GM18519 (cell line): ENCODE measurements at regions not wholly inside any gene's neighbourhood (a gene's known extent, or its start where the extent isn't known, plus 50 kb on each side); places are given as distances from the start of the nearest gene placed in this dataset.
A peak's percentile ranks its signal among the peaks of the same experiment; 100 is the strongest.

Experiments used
- ATAC-seq: cut with Tn5 transposase; IDR thresholded peaks from one replicate; pipeline ENCODE4 v1.9.1; 2021; ENCODE audit warnings: mild to moderate bottlenecking, moderate library complexity; ENCODE audit not compliant: unreplicated experiment, low FRiP score

DNA sequence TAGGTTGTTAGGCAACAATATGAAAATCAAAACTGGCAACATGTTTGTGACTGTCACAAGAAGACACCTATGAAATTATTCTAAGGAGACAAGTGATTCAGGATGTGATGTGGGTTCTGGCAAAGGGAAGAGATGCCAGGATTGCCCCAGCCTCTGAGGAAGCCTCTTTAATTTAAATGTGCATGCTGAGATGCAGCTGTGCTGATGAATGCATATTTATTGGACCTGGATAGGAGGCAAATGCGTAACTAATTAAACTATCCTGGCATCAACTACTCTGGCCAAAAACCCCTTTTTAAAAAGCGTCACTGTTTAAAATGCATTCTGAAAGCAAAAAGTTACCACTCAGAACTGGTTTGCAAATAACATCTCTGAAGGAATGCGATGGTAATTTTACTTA lies 176.5 kb upstream of the DPH6 start:
- ATAC-seq, result no peak

DNA sequence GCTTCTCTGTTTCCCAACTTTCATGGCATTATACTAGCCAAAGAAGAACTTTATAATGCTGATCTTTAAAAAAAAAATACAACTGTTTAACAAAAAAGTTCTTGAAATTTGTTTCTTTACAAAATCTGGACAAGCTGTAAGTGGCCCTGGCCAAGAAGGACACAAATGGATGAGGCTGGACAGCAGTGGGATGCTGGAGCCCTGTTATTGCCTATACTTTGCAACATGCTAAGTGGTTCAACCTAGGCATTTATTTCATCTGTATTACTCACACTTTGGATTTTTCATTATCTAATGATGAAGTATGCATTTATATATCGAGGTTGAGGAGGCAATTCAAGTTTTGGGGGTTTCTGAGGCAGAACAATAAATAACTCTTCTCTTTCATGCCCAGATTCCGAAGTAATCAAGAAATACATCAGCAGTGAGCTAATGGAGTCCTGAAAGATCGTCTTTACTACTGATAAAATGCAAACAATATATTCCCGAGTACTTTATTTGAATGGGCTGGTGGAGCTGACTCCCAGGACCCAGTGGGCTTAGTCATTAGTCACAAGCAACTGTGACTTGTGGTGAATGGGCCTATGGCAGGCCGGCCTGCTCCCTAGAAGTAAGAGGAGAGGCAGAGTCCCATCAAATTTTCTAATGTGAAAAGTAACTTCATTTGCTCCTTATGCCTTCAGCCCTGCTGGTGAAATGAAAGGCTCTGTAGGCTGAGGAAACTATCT lies 177.3 kb upstream of the DPH6 start:
- ATAC-seq, result no peak

DNA sequence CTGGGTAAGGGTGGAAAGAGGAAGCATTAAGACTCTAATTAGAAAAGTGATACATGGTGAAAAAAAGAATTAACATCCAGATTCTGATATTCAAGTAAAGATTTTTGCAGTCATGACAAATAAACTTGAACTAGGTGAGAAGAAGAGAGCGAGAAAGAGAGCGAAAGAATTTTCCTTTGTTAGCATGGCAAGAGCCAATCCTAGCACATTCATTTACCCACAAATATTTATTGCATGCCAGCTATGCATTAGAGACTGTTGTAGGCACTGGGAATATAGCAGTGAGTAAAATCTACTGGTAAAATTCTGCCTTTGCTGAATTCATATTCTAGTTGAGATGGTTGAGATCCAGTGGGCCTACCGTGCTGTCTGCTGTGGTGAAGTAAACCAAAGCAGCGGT lies 177.9 kb upstream of the DPH6 start:
- ATAC-seq, result no peak

DNA sequence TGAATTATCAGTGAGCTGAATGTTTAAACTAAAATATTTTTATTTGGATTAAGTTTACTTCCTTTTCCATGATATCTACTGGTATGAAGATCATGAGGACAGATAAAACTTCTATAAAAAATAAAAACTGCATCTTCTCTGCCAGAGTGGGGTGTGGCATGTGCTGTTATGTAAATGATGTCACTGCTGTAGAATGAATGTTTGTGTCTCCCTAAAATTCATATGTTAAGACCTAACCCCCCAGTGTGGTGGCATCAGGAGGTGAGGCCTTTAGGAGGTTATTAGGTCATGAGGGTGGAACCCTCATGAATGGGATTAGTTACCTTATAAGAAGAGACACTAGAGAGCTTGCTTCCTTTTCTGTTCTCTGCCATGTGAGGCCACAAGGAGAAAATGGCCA lies 178.7 kb upstream of the DPH6 start:
- ATAC-seq, result no peak

DNA sequence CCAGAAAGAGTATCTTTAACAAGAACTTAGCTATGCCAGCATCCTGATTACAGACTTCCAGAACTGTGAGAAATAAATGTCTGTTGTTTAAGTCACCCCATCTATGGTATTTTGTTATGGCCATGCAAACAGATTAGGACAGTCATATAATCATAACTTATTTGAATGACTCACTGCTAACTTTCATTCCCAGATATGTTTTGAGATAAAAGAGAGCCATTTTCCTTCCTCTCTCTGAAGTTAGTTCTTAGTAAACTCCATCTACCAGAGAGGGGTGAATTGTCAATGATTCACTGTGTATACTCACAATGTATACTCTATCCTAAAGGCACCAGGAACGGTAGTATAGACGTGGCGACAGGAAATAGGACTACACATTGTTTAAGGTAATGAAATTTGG lies 179.4 kb upstream of the DPH6 start:
- no peak for ATAC-seq

DNA sequence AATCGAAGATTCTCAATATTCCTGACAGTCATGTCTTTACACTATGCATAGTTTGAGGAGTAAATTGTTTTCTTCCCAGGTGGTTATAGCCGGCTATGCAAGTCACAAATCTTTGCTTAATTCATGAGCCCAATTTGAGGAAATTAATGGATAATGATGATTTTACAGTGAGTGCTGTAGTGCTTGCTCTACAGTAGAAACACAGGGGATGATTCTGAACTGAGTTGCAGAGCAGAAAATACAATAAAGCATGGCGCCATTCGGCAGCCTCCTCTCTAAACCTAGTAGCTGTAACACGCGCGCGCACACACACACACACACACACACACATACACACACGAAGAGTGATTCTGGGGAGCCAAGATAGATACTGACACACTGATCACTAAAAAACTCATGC lies 181.7 kb upstream of the DPH6 start:
- no peak for ATAC-seq

DNA sequence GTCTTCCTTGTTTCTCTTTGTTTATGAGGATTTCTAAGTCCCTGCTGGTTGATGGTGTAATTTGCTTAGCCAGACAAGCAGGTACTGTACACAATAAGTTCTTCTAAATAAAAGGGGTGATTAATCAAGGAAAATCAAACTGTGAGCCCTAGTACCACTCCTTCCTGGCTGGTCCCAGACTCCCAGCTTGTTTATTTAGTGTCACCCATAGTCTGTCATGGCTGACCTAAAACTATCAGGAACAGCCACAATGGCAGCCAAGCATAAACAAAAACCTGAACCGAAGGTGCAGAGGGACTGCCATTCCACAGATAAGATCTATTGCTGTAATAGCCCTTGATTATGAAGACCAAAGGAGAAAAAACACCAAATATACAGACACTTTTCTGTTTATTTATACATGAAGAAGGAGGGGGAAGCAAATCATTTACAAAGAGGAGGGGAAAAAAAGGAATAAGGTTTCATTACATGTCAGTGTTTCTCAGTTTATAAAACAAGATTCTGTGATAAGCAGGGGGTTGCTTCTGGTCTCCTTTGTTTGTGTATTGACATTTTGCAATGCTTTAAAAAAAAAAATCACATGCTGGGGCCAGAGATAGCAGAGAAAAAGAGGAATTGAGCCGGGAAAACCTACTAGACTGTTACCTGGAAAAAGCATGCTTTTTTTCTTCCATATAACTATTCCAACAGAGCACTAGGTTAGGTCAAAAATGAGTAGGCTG lies 182.4 kb upstream of the DPH6 start:
- ATAC-seq, result no peak

DNA sequence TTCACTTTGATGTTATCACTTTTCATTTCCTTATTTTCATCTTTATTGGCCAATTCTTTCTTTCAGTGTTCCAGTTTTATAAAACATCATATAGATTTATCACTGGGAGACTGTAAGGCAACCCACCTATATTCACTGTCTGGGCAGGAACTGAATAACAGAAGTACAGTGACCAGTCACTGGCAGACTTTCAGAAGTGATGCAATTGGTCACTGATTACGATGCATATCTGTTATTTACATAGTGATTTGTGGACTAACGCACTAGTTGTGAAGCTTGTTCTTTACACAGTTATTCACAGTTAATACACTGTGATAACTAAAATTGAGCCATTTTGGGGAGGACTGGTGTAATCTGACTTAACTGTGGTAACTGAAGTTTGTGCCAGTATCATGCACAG lies 190.2 kb upstream of the DPH6 start:
- ATAC-seq, result no peak

DNA sequence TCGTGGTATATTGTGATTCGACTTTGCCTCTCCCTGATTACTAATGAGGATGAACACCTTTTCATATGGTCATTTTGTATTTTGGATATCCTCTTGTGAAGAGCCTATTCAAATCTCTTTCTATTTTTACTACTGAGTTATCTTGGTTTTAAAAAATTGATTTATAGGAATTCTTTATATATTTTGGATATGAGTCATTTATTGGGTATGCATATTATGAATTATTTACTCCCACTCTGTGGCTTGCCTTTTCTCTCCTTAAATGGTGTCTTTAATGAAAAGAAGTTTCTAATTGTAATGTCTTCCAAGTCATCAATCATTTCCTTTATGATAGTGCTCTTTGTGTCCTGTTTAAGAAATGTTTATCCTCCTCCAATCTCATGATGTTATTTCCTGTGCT lies 191.5 kb upstream of the DPH6 start:
- ATAC-seq, result no peak

DNA sequence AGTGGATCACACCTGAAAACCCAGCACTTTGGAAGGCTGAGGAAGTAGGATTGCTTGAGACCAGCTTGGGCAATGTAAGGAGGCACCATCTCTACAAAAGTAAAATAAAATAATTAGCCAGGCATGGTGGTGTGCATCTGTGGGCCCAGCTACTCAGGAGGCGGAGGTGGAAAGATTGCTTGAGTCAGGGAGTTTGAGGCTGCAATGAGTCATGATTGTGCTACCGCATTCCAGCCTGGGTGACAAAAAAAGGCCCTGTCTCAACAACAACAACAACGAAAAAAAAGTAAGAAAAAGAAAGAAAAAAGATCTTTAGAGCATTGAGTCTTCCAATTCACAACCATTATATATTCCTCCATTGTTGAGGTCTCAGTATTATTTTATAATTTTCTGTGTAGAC lies 192.4 kb upstream of the DPH6 start:
- ATAC-seq, result no peak

DNA sequence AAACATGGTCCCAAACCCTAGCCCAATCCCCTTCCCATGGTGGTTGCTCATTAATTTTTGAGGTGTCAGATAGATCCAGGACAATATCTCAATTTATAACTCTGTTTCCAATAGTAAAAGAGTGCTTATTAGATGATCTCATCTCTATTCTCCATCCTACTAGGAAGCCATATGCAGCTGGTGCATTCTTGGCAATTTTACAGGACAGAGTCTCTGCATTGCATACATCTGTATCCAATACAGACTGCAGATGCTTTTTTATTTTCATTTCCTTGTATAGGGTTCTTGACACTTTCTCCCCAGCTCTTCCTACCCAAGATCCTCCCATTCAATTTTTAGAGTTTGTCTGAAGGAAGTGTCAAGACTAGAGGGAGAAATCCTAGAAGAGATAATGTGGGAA lies 194.8 kb upstream of the DPH6 start:
- ATAC-seq, result no peak

DNA sequence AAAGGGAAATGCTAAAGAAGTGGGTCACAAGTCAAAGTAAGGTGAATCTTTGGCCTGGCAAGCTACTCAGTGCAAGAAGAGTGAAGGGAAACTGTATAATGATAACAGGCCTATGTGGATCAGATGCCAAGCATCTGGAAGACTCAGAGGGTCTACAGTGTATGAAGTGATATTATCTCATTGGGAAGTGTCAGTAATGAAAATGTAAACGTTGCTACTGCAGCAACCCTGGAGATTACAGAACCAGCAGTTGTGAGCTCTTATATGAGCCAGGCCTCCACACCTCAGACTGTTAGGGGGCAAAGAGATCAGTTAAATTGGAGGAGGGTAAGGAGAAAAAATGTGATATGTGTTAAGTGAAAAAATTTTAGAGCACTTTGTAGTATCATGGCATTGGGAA lies 195.4 kb upstream of the DPH6 start:
- no peak for ATAC-seq

DNA sequence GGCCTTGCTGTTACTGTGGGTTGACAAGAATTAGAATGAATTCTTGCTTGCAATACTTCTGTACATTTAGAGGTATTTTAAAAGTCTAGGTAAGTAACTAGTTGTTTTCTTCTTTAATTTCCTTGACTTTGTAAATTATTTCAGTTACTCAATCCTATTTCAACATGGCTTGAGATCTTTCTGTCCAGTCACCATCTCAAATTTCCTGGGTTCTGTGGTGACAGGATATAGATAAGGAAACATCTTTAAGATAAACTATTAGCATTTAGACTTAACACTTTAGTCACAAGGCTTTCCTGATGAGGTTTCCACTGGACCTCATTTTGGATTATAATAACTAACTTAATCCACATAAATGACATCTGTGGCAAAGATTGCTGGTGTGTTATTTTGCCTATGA lies 195.9 kb upstream of the DPH6 start:
- no peak for ATAC-seq

DNA sequence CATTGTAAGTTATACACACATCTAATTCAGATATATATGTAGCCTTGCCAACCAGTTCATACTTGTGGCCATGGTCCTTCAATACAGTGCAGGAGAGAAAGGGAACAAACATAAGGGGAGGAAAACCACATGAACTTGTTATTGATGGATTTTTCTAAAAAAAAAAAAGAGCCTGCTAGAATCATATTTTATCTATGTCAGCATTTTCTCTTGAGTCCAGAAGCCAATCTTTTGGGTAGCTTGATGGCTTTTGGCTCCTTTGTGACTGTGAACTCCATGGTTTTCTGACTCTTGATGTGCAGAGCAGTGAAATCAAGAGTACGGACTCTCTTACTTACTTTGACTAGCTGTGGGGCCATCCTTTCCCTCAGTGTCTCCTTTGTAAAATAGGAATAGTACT lies 197.4 kb upstream of the DPH6 start:
- no peak for ATAC-seq

DNA sequence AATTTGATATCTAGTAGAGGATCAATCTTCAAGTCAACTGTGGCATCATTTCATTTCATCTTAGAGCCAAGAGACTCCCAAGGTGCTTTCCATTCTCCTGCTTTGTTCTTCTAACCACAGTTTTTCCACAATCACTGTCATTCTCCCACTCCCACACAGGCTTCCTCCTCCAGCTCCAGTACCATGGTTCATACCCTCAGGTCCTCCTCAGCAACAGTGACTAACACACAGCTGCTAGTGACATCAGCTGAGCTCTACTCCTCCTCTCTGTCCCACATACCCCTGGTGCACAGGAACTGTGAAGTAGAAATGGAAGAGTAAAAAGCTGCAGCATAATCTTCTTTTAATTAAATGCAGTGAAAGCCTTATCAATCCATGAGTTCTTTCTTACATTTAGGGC lies 200.2 kb upstream of the DPH6 start:
- ATAC-seq, result no peak

DNA sequence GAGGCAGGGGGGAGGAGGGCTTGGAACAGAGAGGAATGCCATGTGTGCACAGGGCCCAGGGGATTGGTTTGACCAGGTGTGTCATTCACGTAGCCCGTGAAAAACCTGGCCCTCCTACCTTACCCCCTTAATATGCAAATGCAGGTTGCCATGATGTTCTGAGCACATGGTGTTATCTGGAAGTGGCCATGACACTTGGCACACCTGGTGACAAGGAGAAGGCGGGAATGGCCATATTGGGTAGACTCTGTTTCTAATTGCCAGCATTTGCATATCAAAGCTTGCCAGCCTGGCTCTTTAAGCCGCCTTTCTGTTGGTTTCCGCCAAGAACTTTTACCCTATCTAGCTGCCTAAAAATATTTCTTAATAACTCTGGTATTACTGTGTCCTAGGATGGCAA lies 202.1 kb upstream of the DPH6 start:
- no peak for ATAC-seq

DNA sequence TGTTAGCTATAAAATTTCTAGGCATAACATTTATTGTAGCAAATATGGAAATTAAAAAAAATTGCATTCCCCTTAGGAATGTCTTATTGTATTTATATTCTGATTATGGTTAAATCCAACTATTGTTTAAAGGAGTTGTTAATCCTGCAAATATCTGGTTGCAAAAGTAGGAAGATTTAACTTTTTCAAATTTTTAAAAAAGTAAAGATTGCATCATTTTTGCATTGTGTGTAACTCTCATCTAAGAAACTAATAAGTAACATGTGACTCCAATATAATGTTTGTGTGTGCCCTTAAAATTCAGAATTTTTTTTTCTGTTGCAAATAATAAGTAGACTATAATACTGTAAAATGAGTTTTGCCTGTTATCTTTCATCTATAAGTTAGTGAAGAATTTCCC lies 204.1 kb upstream of the DPH6 start:
- ATAC-seq, result no peak

DNA sequence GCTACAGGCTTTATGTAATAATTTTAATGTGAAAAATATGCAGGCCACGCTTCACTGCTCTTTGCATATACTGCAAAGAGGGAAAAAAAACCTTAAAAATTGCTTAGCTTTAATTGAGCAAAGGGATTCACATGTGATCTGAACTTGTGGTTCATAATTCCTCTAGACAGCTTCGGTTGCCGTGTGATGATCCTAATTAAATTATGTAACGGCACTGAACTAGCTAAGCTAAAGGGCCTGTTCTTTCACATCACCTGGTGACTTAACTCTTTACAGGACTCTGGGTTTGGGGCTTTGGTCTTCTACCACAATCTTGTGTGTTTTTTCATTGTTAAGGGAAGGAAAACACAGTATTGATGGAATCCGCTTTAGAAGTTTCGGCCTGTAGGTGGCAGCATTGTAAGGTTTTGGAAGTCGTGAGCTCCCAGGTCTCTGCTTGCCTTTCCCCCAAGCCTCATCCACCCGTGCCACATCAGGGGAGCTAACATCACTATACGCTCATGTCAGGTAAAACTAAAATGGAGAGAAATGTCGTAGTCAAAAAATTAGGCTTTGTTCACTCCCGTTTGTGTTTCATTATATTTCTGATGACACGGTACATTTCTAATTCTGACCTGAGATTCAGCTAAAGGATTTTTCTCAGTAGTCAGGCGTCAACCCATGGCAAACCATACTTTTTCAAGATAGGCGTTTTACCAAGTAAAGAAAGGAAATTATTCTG lies 205.6 kb upstream of the DPH6 start:
- peak; percentile 62 for ATAC-seq

DNA sequence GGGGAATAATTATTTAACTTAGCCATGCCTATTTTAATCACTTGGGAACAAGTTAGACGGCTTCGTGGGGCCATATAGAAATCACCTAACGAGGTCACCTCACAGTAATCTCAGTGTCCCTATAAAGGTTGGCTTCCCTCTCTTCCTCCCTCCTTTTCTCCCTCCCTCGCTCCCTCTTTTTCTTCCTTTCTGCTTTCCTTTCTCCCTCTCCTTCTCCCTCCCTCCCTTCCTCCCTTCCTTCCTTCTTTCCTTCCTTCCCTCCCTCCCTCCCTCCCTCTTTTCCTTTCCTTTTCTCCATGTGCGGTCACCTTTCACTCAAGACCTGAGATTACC lies 206.1 kb upstream of the DPH6 start:
- no peak for ATAC-seq

DNA sequence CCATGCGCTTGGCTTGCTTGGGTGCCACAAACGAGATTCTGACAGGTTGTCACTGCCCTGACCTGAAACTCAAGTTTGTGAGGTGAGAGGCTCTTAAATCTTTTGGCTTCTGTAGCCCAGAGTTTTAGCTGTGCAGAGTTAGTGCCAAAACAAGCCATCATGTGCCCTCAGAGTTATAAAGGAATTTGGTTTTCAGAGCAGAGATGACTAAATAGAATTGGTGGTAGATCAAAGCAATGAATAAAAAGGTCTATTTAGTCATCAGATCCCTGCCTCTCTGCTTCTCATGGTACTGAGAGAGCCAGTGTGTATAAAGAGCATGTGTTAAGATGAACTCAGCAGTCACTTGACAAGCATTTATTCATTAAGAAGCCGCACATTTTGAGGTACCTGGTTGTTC lies 207.5 kb upstream of the DPH6 start:
- ATAC-seq, result no peak

DNA sequence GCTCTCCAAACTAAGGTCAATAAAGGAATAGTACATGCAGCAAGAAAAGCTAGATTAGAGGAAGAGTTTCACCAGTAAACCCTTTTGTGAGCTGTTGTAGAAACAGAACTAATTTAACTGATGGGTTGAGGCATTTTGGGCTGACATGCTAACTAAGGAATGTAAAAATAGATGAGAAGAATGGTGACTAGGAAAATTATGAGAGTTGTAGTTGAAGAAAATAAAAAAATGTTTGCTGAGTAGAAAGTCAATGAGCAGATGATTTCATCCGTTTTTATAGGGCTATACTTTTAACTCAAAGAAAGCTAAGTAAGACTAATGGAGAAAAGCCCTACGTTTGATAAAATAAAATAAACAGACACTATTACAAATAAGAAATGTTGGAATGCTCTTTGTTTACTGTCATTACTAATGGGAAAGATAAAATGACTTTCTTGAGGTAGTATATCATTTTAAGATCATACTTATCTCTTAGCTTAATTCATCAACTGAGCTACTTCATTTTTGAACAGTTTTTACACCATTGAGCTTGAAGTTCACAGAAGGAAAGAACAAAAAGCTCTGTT lies 209.4 kb upstream of the DPH6 start:
- ATAC-seq, result no peak

DNA sequence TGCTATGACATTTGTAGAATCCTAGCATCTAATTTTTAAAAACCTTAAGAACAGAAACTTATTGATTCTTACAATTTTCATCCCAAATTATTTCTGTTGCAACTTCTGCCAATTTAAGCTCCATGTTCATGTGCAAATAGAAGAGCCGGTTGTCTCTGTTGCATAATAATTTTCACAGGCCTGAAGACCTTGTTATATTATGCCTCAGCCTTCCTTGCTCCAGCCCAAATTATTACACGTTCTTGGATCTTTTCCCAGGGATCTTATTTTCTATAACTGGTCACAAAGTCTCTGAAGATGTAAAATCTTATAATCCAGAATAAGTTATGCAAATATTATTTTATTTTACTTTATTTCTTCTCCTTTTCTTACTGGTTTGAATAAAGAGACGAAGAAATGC lies 210.7 kb upstream of the DPH6 start:
- no peak for ATAC-seq
